B cell (primary cell): ENCODE measurements at regions not wholly inside any gene's neighbourhood (a gene's known extent, or its start where the extent isn't known, plus 50 kb on each side); places are given as distances from the start of the nearest gene placed in this dataset.

Experiments
- ATAC-seq: fragments of 200-7000 bp; cut with Tn5 transposase; one replicate; pipeline ENCODE4 v1.10.0; 2021; ENCODE audit warnings: low read depth, mild to moderate bottlenecking, moderate number of reproducible peaks, moderate library complexity
- CTCF ChIA-PET: fragments of 350-600 bp; sonication (Branson Sonifier 250); formaldehyde crosslinking; loops from one replicate; lab custom pipeline; 2021; ENCODE audit warnings: antibody characterized with exemption, inconsistent platforms; lab: Charles Lee
- POLR2A ChIA-PET: fragments of 350-600 bp; sonication (Branson Sonifier 250); formaldehyde crosslinking; loops from one replicate; lab custom pipeline; 2021; ENCODE audit warnings: antibody characterized with exemption; lab: Charles Lee
- DNase-seq: peaks from one replicate; pipeline ENCODE4 v3.0.0; 2013
- H2AFZ ChIP-seq: 2 replicates; pipeline ENCODE4 v1.6.1; 2012; ENCODE audit warnings: mild to moderate bottlenecking, low read depth, low read length; ENCODE audit not compliant: insufficient read depth, poor library complexity, severe bottlenecking
- H3K27ac ChIP-seq, 2 donors: 1 replicate in 1 of 2; 2 replicates in 1 of 2; pipeline ENCODE4 v1.5.1; 2012 to 2013; ENCODE audit warnings: low read length in 2 of 2, mild to moderate bottlenecking in 2 of 2, moderate library complexity in 1 of 2
- H3K27me3 ChIP-seq, 4 experiments: fragments of 200-600 bp in 1 of 4; sonication (generic) in 1 of 4; replicated peaks in 1 of 4; 1 replicate in 2 of 4; 2 replicates in 2 of 4; pipeline versions ENCODE4 v1.6.1 to v1.7.0; 2013 to 2016; ENCODE audit warnings: low read length in 3 of 4, mild to moderate bottlenecking in 2 of 4, mixed read lengths in 1 of 4, moderate library complexity in 1 of 4; ENCODE audit not compliant: insufficient read depth in 4 of 4, control insufficient read depth in 3 of 4; ENCODE audit errors: control extremely low read depth in 1 of 4
- H3K36me3 ChIP-seq, 2 experiments: replicated peaks in 1 of 2; 1 replicate in 1 of 2; 2 replicates in 1 of 2; pipeline versions ENCODE4 v1.6.1 to v1.7.1; 2013; ENCODE audit warnings: low read length in 1 of 2; ENCODE audit not compliant: insufficient read depth in 2 of 2, control insufficient read depth in 1 of 2; ENCODE audit errors: control extremely low read depth in 1 of 2, extremely low read depth in 1 of 2
- H3K4me1 ChIP-seq, 2 donors: fragments of 200-600 bp in 1 of 2; sonication (generic) in 1 of 2; 1 replicate in 1 of 2; 2 replicates in 1 of 2; pipeline versions ENCODE4 v1.5.1 to v1.6.1; 2013 to 2017; ENCODE audit warnings: low read length in 2 of 2; ENCODE audit not compliant: control insufficient read depth in 2 of 2, insufficient read depth in 2 of 2
- H3K4me2 ChIP-seq: replicated peaks from 2 replicates; pipeline ENCODE3; 2012; ENCODE audit warnings: mild to moderate bottlenecking, low read depth, low read length; ENCODE audit not compliant: poor library complexity, severe bottlenecking
- H3K4me3 ChIP-seq, 5 experiments: fragments of 200-600 bp in 1 of 5; sonication (generic) in 1 of 5; 1 replicate in 3 of 5; 2 replicates in 2 of 5; pipeline versions ENCODE4 v1.5.1 to v1.7.0; 2011 to 2016; ENCODE audit warnings: low read length in 4 of 5, mild to moderate bottlenecking in 4 of 5, low read depth in 2 of 5, control low read depth in 1 of 5, moderate library complexity in 1 of 5; ENCODE audit not compliant: insufficient read depth in 1 of 5; ENCODE audit errors: control extremely low read depth in 1 of 5, extremely low read depth in 1 of 5
- H3K79me2 ChIP-seq: fragments of 200-600 bp; sonication (generic); one replicate; pipeline ENCODE4 v1.6.0; 2016; ENCODE audit warnings: low read length; ENCODE audit not compliant: control insufficient read depth, insufficient read depth
- H3K9ac ChIP-seq: fragments of 200-600 bp; sonication (generic); 2 replicates; pipeline ENCODE4 v1.6.1; 2017; ENCODE audit warnings: mild to moderate bottlenecking, low read length, moderate library complexity
- H3K9me3 ChIP-seq, 3 donors: one replicate each; pipeline versions ENCODE4 v1.6.1 to v1.7.1; 2013; ENCODE audit warnings: low read length in 2 of 3; ENCODE audit not compliant: control insufficient read depth in 2 of 3, insufficient read depth in 1 of 3; ENCODE audit errors: control extremely low read depth in 1 of 3
- H4K20me1 ChIP-seq: 2 replicates; pipeline ENCODE4 v1.6.0; 2012; ENCODE audit warnings: mild to moderate bottlenecking, low read length; ENCODE audit not compliant: insufficient read depth, control insufficient read depth, poor library complexity, severe bottlenecking
- H3K27ac Mint-ChIP-seq: one replicate; pipeline ENCODE4 v1.8.0; 2021; ENCODE audit warnings: mixed read lengths
- H3K27me3 Mint-ChIP-seq: one replicate; pipeline ENCODE4 v1.8.0; 2021; ENCODE audit warnings: mixed read lengths
- H3K4me1 Mint-ChIP-seq: one replicate; pipeline ENCODE4 v1.8.0; 2021; ENCODE audit warnings: mixed read lengths
- H3K4me3 Mint-ChIP-seq: one replicate; pipeline ENCODE4 v1.8.0; 2021; ENCODE audit warnings: mixed read lengths
- H3K9me3 Mint-ChIP-seq: one replicate; pipeline ENCODE4 v1.8.0; 2022; ENCODE audit warnings: mixed read lengths; ENCODE audit not compliant: insufficient read depth
- CTCF ChIP-seq: fragments of 200-600 bp; IDR thresholded peaks from one replicate; pipeline ENCODE4 v1.8.0; 2022; ENCODE audit warnings: antibody characterized with exemption, mild to moderate bottlenecking
- EZH2 ChIP-seq: IDR thresholded peaks from 2 replicates; pipeline ENCODE4 v1.6.1; 2012; ENCODE audit warnings: borderline replicate concordance, low read depth, mild to moderate bottlenecking, moderate library complexity, low read length; ENCODE audit not compliant: insufficient read depth, poor library complexity, severe bottlenecking
- WGBS: methylation state at CpG from one replicate; pipeline ENCODE4 v1.1.5; 2013; ENCODE audit warnings: missing lambda C conversion rate; ENCODE audit not compliant: insufficient coverage; 5-methylcytosine and 5-hydroxymethylcytosine counted together
- intact Hi-C: fragments of 100-400 bp; cut with micrococcal nuclease; formaldehyde crosslinking; loops from one replicate; pipeline ENCODE4 v1.10.0; 2022

GRCh38 chr3:81043009-81043408, 718.4 kb downstream of the GBE1 start:
- no peak for ATAC-seq
- H3K27ac ChIP-seq, result no peak overlapping the region
- intact Hi-C loops, result no loop called here
- no peak for DNase-seq
- H3K27me3 Mint-ChIP-seq, result no peaks in the 10 kb centered on the region
- H3K4me3 ChIP-seq, result no peak overlapping the region
- H3K4me3 Mint-ChIP-seq, result no peak overlapping the region
- H3K9me3 Mint-ChIP-seq, result no peaks in the 10 kb centered on the region
- ChIA-PET CTCF (no interaction called here), POLR2A (no interaction called here)
- TF ChIP-seq EZH2 (no peak), CTCF (no peak)
- H3K4me2 ChIP-seq, result no peak overlapping the region
- no peaks in the 10 kb centered on the region for H3K27me3 ChIP-seq
- H3K9me3 ChIP-seq, result no peaks in the 10 kb centered on the region
- H4K20me1 ChIP-seq, result no peaks in the 10 kb centered on the region
- no peaks in the 10 kb centered on the region for H3K79me2 ChIP-seq
- no peak overlapping the region for H3K27ac Mint-ChIP-seq
- H2AFZ ChIP-seq, result no peak overlapping the region
- WGBS, result no CpG with 5 or more reads among the region's 2 CpGs
- no peaks in the 10 kb centered on the region for H3K4me1 ChIP-seq
- H3K9ac ChIP-seq, result no peak overlapping the region
- H3K36me3 ChIP-seq, result no peaks in the 10 kb centered on the region
- H3K4me1 Mint-ChIP-seq, result no peaks in the 10 kb centered on the region

DNA sequence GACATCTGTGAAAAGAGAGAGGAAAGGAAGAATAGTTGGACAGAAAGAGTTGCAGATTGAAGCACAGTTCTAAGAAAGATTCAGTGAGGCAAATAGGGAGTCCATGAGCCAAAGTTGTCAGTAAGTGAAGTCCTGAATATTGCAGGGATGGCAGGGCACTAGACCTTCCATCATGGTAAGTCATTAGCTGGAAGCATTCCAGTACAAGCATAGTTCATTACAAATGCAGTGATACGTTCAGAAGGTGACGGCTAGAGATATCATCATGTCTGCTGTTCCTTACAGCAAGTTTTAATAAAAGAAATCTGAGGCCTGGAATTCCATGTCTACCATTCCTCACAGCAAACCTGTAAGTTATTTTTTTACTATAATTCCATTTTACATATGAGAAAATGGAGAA, 720.1 kb downstream of the GBE1 start:
- Histone ChIP-seq H2AFZ (no peak overlapping the region), H3K4me3 (no peak overlapping the region), H3K36me3 (no peaks in the 10 kb centered on the region), H3K27ac (no peak overlapping the region), H3K27me3 (no peaks in the 10 kb centered on the region), H3K9me3 (no peaks in the 10 kb centered on the region), H3K4me1 (no peaks in the 10 kb centered on the region), H4K20me1 (no peaks in the 10 kb centered on the region), H3K79me2 (no peaks in the 10 kb centered on the region), H3K4me2 (no peak overlapping the region), H3K9ac (no peak overlapping the region)
- H3K9me3 Mint-ChIP-seq, result no peaks in the 10 kb centered on the region
- DNase-seq (no peak), ATAC-seq (no peak)
- WGBS, result 86% methylated on average over 1 of the region's 2 CpGs
- TF ChIP-seq CTCF (no peak), EZH2 (no peak)
- ChIA-PET POLR2A (no interaction called here), CTCF (no interaction called here)
- no peaks in the 10 kb centered on the region for H3K4me1 Mint-ChIP-seq
- H3K27ac Mint-ChIP-seq, result no peak overlapping the region
- H3K27me3 Mint-ChIP-seq, result no peaks in the 10 kb centered on the region
- no peak overlapping the region for H3K4me3 Mint-ChIP-seq
- intact Hi-C loops, result no loop called here
